ENCODE measurements at regions not wholly inside any gene's neighbourhood (a gene's known extent, or its start where the extent isn't known, plus 50 kb on each side); places are given as distances from the start of the nearest gene placed in this dataset.

- DNase-seq (ENCODE audit: low read depth in 2 of 2) = no peak
Measured at GRCh38 chr6:102411796-102412195, 1018.3 kb downstream of the GRIK2 start.

- DNase-seq (ENCODE audit: low read depth in 2 of 2) = no peak
Measured at GRCh38 chr6:102407886-102408741, 1014.6 kb downstream of the GRIK2 start.

- no peak for DNase-seq (ENCODE audit: low read depth in 2 of 2)
Measured at GRCh38 chr6:102405860-102406259, 1012.4 kb downstream of the GRIK2 start.

- DNase-seq (ENCODE audit: low read depth in 2 of 2) = no peak
Measured at GRCh38 chr6:102402635-102403329, 1009.3 kb downstream of the GRIK2 start.

GRCh38 chr6:102398788-102399390 lies 1005.4 kb downstream of the GRIK2 start:
- DNase-seq (ENCODE audit: low read depth in 2 of 2) = no peak

GRCh38 chr6:102390541-102390940 lies 997.0 kb downstream of the GRIK2 start:
- DNase-seq (ENCODE audit: low read depth in 2 of 2) = no peak

GRCh38 chr6:102389994-102390393 lies 996.5 kb downstream of the GRIK2 start:
- DNase-seq (ENCODE audit: low read depth in 2 of 2) = no peak

- no peak for DNase-seq (ENCODE audit: low read depth in 2 of 2)
Measured at GRCh38 chr6:102387326-102388033, 994.0 kb downstream of the GRIK2 start.

GRCh38 chr6:102381203-102381602 lies 987.7 kb downstream of the GRIK2 start:
- DNase-seq (ENCODE audit: low read depth in 2 of 2) = no peak

- no peak for DNase-seq (ENCODE audit: low read depth in 2 of 2)
Measured at GRCh38 chr6:102356170-102356569, 962.7 kb downstream of the GRIK2 start.

- no peak for DNase-seq (ENCODE audit: low read depth in 2 of 2)
Measured at GRCh38 chr6:102355578-102355977, 962.1 kb downstream of the GRIK2 start.

GRCh38 chr6:102352552-102352951 lies 959.0 kb downstream of the GRIK2 start:
- no peak for DNase-seq (ENCODE audit: low read depth in 2 of 2)

- no peak for DNase-seq (ENCODE audit: low read depth in 2 of 2)
Measured at GRCh38 chr6:102344769-102345168, 951.3 kb downstream of the GRIK2 start.

GRCh38 chr6:102340311-102340710 lies 946.8 kb downstream of the GRIK2 start:
- no peak for DNase-seq (ENCODE audit: low read depth in 2 of 2)

- DNase-seq (ENCODE audit: low read depth in 2 of 2) = no peak
Measured at GRCh38 chr6:102333736-102334135, 940.2 kb downstream of the GRIK2 start.

GRCh38 chr6:102327697-102328225 lies 934.3 kb downstream of the GRIK2 start:
- DNase-seq (ENCODE audit: low read depth in 2 of 2) = no peak

- DNase-seq (ENCODE audit: low read depth in 2 of 2) = no peak
Measured at GRCh38 chr6:102313699-102314098, 920.2 kb downstream of the GRIK2 start.

- DNase-seq (ENCODE audit: low read depth in 2 of 2) = no peak
Measured at GRCh38 chr6:102309700-102310099, 916.2 kb downstream of the GRIK2 start.

GRCh38 chr6:102300350-102300749 lies 906.8 kb downstream of the GRIK2 start:
- no peak for DNase-seq (ENCODE audit: low read depth in 2 of 2)

- no peak for DNase-seq (ENCODE audit: low read depth in 2 of 2)
Measured at GRCh38 chr6:102298051-102298450, 904.5 kb downstream of the GRIK2 start.
